ENCODE measurements at regions not wholly inside any gene's neighbourhood (a gene's known extent, or its start where the extent isn't known, plus 50 kb on each side); places are given as distances from the start of the nearest gene placed in this dataset.

- TF ChIP-seq POLR2A (IDR thresholded peaks at IDR 0.05) (no peak), CTCF (IDR thresholded peaks at IDR 0.05) (no peak)
Observed at GRCh38 chr20:40175296-40175695, 513.7 kb downstream of the MAFB start.

All from sigmoid colon (tissue), 3 donors.